Neutrophil (primary cell): ENCODE measurements at regions not wholly inside any gene's neighbourhood (a gene's known extent, or its start where the extent isn't known, plus 50 kb on each side); places are given as distances from the start of the nearest gene placed in this dataset.

Experiments used
- H3K27ac ChIP-seq: fragments of 200-600 bp; sonication (generic); 2 replicates; pipeline ENCODE4 v1.5.1; 2016; ENCODE audit warnings: mild to moderate bottlenecking, moderate library complexity
- H3K27me3 ChIP-seq: fragments of 200-600 bp; sonication (generic); 2 replicates; pipeline ENCODE4 v1.6.0; 2016; ENCODE audit warnings: mild to moderate bottlenecking
- H3K36me3 ChIP-seq: fragments of 200-600 bp; sonication (generic); 2 replicates; pipeline ENCODE4 v1.5.1; 2017
- H3K4me1 ChIP-seq, 2 experiments: fragments of 200-600 bp in 1 of 2; sonication (generic) in 1 of 2; 1 replicate in 1 of 2; 2 replicates in 1 of 2; pipeline versions ENCODE4 v1.5.1 to v1.6.1; 2013 to 2016; ENCODE audit warnings: low read depth in 1 of 2, low read length in 1 of 2, mild to moderate bottlenecking in 1 of 2, moderate library complexity in 1 of 2; ENCODE audit not compliant: control insufficient read depth in 1 of 2, insufficient read depth in 1 of 2
- H3K4me3 ChIP-seq, 2 experiments: fragments of 200-600 bp in 1 of 2; sonication (generic) in 1 of 2; 1 replicate in 1 of 2; 2 replicates in 1 of 2; pipeline ENCODE4 v1.5.1; 2013 to 2016; ENCODE audit warnings: low read depth in 1 of 2, low read length in 1 of 2, mild to moderate bottlenecking in 1 of 2, moderate library complexity in 1 of 2
- H3K9me3 ChIP-seq: fragments of 200-600 bp; sonication (generic); 2 replicates; pipeline ENCODE4 v1.5.1; 2016
- CTCF ChIP-seq: fragments of 200-600 bp; sonication (generic); IDR thresholded peaks from 2 replicates; pipeline ENCODE4 v1.5.1; 2016; ENCODE audit warnings: antibody characterized with exemption

- Histone ChIP-seq H3K36me3 (no peaks in the 10 kb centered on the region), H3K27me3 (peaks cover 2% of the 10 kb centered on the region), H3K4me3 (no peak overlapping the region), H3K27ac (no peak overlapping the region), H3K9me3 (no peaks in the 10 kb centered on the region), H3K4me1 (no peaks in the 10 kb centered on the region)
- TF ChIP-seq CTCF: no peak
Observed at GRCh38 chr21:35643176-35643575, 417.1 kb downstream of the SETD4 start.

GRCh38 chr21:35641271-35642016 lies 418.9 kb downstream of the SETD4 start:
- no peak for TF ChIP-seq CTCF
- H3K4me3 ChIP-seq: no peak overlapping the region
- H3K4me1 ChIP-seq: no peaks in the 10 kb centered on the region
- no peaks in the 10 kb centered on the region for H3K36me3 ChIP-seq
- H3K9me3 ChIP-seq: no peaks in the 10 kb centered on the region
- H3K27ac ChIP-seq: no peak overlapping the region
- peaks cover 8% of the 10 kb centered on the region for H3K27me3 ChIP-seq

GRCh38 chr21:35637431-35637830 lies 422.9 kb downstream of the SETD4 start:
- H3K4me1 ChIP-seq: no peaks in the 10 kb centered on the region
- no peaks in the 10 kb centered on the region for H3K36me3 ChIP-seq
- no peak overlapping the region for H3K27ac ChIP-seq
- H3K27me3 ChIP-seq: peaks cover 8% of the 10 kb centered on the region
- H3K9me3 ChIP-seq: no peaks in the 10 kb centered on the region
- H3K4me3 ChIP-seq: no peak overlapping the region
- TF ChIP-seq CTCF: no peak

GRCh38 chr21:35635994-35636393 lies 424.3 kb downstream of the SETD4 start:
- H3K4me3 ChIP-seq: no peak overlapping the region
- H3K9me3 ChIP-seq: no peaks in the 10 kb centered on the region
- no peaks in the 10 kb centered on the region for H3K36me3 ChIP-seq
- no peak overlapping the region for H3K27ac ChIP-seq
- no peak for TF ChIP-seq CTCF
- peaks cover 8% of the 10 kb centered on the region for H3K27me3 ChIP-seq
- no peaks in the 10 kb centered on the region for H3K4me1 ChIP-seq

GRCh38 chr21:35635261-35635660 lies 425.1 kb downstream of the SETD4 start:
- no peak for TF ChIP-seq CTCF
- Histone ChIP-seq H3K27ac (no peak overlapping the region), H3K4me3 (no peak overlapping the region), H3K4me1 (no peaks in the 10 kb centered on the region), H3K27me3 (peaks cover 8% of the 10 kb centered on the region), H3K36me3 (no peaks in the 10 kb centered on the region), H3K9me3 (no peaks in the 10 kb centered on the region)
